ENCODE measurements at regions not wholly inside any gene's neighbourhood (a gene's known extent, or its start where the extent isn't known, plus 50 kb on each side); places are given as distances from the start of the nearest gene placed in this dataset.

DNA sequence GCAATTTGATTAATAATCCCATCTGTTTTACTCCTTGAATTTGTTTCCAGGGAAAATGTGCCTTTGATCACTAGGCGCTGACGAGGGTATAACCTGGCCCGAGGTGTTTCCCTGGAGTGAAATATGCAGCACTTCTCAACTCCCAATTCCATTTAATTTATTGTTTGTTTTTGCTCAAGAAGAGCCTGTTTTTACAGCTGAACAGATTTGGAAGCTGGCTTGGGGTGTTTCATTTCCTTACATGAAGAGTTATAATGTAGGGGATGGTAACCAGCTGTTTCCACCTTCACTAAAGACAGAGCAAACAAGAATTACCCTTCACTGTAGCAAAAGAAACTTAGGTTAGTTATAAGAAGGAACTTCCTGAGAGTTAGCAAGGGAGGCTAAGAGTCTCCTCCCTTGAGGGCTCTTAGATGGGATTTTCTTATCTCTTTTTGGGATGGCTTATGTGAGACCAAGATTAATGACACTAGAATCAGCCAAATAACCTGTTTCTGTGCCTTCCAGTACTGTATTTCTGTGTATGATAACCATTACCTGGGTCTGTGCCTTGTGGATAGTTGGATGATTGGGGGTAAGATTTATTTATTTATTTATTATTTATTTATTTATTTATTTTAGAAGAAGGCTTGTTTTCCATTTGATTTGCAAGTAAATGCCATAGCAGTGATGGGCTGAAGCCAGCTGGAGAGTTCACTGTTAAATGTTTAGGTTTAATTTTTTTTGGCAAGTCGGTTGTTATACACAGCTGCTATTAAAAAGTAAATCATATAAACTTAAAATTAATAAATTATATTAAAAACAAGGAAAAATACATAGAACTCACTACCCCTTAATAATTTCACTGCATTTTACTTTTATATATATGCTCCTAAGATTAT lies 162.2 kb upstream of the BMP2 start:
- POLR2A ChIA-PET, result no interaction called here

DNA sequence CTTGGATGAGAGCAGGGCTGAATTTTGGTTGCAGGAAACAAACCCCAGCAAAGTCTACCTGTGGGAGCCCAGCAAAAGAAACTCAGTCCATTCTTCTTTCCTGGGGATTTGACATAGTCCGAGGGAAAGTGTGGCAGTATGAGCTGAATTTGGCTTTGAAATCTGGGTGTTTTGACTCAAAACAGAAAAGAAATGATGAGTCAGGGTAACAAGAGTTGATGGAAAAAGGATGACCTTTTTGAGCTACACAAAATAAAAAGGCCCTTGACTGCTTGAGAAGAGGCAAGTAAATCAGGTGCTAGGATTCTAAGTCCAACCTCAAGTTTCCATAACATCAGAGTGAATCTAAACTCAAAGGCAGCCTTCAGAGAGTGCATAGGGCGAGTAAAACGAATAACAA lies 163.3 kb upstream of the BMP2 start:
- POLR2A ChIA-PET, result no interaction called here
- H3K4me3 ChIP-seq (ENCODE audit: low read depth, low read length), result no peak overlapping the region

More for the DNA sequence above, 162.2 kb upstream of the BMP2 start:
- Histone ChIP-seq H3K36me3 (ENCODE audit: control insufficient read depth in 2 of 2, insufficient read depth in 1 of 2, low read length in 2 of 2) (no peaks in the 10 kb centered on the region), H3K4me3 (ENCODE audit: low read depth, low read length) (no peak overlapping the region), H3K27ac (ENCODE audit: extremely low read depth, low read depth, low read length) (no peak overlapping the region), H3K9me3 (ENCODE audit: control insufficient read depth, insufficient read depth, low read depth, low read length) (no peaks in the 10 kb centered on the region), H3K4me1 (ENCODE audit: control insufficient read depth, insufficient read depth, low read length) (peaks cover 3% of the 10 kb centered on the region; the same call in 1 of the 2 replicates)
- CTCF ChIA-PET, result no interaction called here
- TF ChIP-seq GLI2 (tag by site-specific recombination; IDR thresholded peaks at IDR 0.05; ENCODE audit: borderline replicate concordance, low read depth) (no peak), ZNF792 (tag by site-specific recombination; IDR thresholded peaks at IDR 0.05) (no peak), ZNF426 (tag by site-specific recombination; IDR thresholded peaks at IDR 0.05) (no peak), SALL2 (tag by site-specific recombination; IDR thresholded peaks at IDR 0.05; ENCODE audit: borderline replicate concordance) (no peak), ZNF423 (tag by site-specific recombination; IDR thresholded peaks at IDR 0.05) (no peak), ZNF544 (tag by site-specific recombination; IDR thresholded peaks at IDR 0.05) (no peak), OSR2 (tag by site-specific recombination; IDR thresholded peaks at IDR 0.05) (no peak), ZNF596 (tag by site-specific recombination; IDR thresholded peaks at IDR 0.05) (no peak), ZNF140 (tag by site-specific recombination; IDR thresholded peaks at IDR 0.05) (no peak), ZSCAN16 (tag by site-specific recombination; IDR thresholded peaks at IDR 0.05) (no peak)
- TF ChIP-seq, protein P1, sequence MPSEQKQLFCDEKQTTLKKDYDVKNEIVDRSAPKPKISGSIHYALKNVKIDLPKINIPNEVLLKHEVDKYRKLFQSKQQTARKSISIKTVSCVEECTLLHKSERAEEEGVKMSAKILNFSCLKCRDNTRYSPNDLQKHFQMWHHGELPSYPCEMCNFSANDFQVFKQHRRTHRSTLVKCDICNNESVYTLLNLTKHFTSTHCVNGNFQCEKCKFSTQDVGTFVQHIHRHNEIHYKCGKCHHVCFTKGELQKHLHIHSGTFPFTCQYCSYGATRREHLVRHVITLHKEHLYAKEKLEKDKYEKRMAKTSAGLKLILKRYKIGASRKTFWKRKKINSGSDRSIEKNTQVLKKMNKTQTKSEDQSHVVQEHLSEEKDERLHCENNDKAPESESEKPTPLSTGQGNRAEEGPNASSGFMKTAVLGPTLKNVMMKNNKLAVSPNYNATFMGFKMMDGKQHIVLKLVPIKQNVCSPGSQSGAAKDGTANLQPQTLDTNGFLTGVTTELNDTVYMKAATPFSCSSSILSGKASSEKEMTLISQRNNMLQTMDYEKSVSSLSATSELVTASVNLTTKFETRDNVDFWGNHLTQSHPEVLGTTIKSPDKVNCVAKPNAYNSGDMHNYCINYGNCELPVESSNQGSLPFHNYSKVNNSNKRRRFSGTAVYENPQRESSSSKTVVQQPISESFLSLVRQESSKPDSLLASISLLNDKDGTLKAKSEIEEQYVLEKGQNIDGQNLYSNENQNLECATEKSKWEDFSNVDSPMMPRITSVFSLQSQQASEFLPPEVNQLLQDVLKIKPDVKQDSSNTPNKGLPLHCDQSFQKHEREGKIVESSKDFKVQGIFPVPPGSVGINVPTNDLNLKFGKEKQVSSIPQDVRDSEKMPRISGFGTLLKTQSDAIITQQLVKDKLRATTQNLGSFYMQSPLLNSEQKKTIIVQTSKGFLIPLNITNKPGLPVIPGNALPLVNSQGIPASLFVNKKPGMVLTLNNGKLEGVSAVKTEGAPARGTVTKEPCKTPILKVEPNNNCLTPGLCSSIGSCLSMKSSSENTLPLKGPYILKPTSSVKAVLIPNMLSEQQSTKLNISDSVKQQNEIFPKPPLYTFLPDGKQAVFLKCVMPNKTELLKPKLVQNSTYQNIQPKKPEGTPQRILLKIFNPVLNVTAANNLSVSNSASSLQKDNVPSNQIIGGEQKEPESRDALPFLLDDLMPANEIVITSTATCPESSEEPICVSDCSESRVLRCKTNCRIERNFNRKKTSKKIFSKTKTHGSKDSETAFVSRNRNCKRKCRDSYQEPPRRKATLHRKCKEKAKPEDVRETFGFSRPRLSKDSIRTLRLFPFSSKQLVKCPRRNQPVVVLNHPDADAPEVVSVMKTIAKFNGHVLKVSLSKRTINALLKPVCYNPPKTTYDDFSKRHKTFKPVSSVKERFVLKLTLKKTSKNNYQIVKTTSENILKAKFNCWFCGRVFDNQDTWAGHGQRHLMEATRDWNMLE (tag by site-specific recombination; conservative IDR thresholded peaks at IDR 0.05; ENCODE audit: low read depth), result no peak
- TF ChIP-seq, protein P2, sequence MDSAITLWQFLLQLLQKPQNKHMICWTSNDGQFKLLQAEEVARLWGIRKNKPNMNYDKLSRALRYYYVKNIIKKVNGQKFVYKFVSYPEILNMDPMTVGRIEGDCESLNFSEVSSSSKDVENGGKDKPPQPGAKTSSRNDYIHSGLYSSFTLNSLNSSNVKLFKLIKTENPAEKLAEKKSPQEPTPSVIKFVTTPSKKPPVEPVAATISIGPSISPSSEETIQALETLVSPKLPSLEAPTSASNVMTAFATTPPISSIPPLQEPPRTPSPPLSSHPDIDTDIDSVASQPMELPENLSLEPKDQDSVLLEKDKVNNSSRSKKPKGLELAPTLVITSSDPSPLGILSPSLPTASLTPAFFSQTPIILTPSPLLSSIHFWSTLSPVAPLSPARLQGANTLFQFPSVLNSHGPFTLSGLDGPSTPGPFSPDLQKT (IDR thresholded peaks at IDR 0.05; ENCODE audit: borderline replicate concordance, low read depth, low read length), result no peak
- TF ChIP-seq, protein P3, sequence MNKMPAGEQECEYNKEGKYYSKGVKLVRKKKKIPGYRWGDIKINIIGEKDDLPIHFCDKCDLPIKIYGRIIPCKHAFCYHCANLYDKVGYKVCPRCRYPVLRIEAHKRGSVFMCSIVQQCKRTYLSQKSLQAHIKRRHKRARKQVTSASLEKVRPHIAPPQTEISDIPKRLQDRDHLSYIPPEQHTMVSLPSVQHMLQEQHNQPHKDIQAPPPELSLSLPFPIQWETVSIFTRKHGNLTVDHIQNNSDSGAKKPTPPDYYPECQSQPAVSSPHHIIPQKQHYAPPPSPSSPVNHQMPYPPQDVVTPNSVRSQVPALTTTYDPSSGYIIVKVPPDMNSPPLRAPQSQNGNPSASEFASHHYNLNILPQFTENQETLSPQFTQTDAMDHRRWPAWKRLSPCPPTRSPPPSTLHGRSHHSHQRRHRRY (tag by site-specific recombination; IDR thresholded peaks at IDR 0.05), result no peak

More for the DNA sequence above, 163.3 kb upstream of the BMP2 start:
- CTCF ChIA-PET, result no interaction called here
- Histone ChIP-seq H3K36me3 (ENCODE audit: control insufficient read depth in 2 of 2, insufficient read depth in 1 of 2, low read length in 2 of 2) (no peaks in the 10 kb centered on the region), H3K9me3 (ENCODE audit: control insufficient read depth, insufficient read depth, low read depth, low read length) (no peaks in the 10 kb centered on the region), H3K4me1 (ENCODE audit: control insufficient read depth, insufficient read depth, low read length) (peaks cover 3% of the 10 kb centered on the region; the same call in 1 of the 2 replicates), H3K27ac (ENCODE audit: extremely low read depth, low read depth, low read length) (no peak overlapping the region)
- TF ChIP-seq, protein P4, sequence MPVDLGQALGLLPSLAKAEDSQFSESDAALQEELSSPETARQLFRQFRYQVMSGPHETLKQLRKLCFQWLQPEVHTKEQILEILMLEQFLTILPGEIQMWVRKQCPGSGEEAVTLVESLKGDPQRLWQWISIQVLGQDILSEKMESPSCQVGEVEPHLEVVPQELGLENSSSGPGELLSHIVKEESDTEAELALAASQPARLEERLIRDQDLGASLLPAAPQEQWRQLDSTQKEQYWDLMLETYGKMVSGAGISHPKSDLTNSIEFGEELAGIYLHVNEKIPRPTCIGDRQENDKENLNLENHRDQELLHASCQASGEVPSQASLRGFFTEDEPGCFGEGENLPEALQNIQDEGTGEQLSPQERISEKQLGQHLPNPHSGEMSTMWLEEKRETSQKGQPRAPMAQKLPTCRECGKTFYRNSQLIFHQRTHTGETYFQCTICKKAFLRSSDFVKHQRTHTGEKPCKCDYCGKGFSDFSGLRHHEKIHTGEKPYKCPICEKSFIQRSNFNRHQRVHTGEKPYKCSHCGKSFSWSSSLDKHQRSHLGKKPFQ (tag by site-specific recombination; IDR thresholded peaks at IDR 0.05), result no peak
- TF ChIP-seq ZNF529 (tag by site-specific recombination; IDR thresholded peaks at IDR 0.05; ENCODE audit: insufficient replicate concordance) (no peak), HOXC10 (CRISPR knock-in tag; IDR thresholded peaks at IDR 0.05) (no peak)
- TF ChIP-seq, protein P5, sequence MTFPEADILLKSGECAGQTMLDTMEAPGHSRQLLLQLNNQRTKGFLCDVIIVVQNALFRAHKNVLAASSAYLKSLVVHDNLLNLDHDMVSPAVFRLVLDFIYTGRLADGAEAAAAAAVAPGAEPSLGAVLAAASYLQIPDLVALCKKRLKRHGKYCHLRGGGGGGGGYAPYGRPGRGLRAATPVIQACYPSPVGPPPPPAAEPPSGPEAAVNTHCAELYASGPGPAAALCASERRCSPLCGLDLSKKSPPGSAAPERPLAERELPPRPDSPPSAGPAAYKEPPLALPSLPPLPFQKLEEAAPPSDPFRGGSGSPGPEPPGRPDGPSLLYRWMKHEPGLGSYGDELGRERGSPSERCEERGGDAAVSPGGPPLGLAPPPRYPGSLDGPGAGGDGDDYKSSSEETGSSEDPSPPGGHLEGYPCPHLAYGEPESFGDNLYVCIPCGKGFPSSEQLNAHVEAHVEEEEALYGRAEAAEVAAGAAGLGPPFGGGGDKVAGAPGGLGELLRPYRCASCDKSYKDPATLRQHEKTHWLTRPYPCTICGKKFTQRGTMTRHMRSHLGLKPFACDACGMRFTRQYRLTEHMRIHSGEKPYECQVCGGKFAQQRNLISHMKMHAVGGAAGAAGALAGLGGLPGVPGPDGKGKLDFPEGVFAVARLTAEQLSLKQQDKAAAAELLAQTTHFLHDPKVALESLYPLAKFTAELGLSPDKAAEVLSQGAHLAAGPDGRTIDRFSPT (tag by site-specific recombination; IDR thresholded peaks at IDR 0.05), result no peak
